Glomerular endothelial cell (primary cell): ENCODE measurements at regions not wholly inside any gene's neighbourhood (a gene's known extent, or its start where the extent isn't known, plus 50 kb on each side); places are given as distances from the start of the nearest gene placed in this dataset.
"Not testable (repeated sequence)": the region's sequence is repeated elsewhere in the genome, so short reads cannot be mapped to it uniquely, and the experiment has no call there.

Experiments used
- DNase-seq: peaks from one replicate; pipeline ENCODE4 v3.0.0-alpha.2; 2011; ENCODE audit warnings: low read depth, low spot score; ENCODE audit errors: extremely low read depth

GRCh38 chr4:81319657-81320056, 104.6 kb upstream of the PRKG2 start:
- DNase-seq, result no peak

- no peak for DNase-seq
Measured at GRCh38 chr4:81314897-81315470, 100.0 kb upstream of the PRKG2 start.

- DNase-seq, result no peak
Measured at GRCh38 chr4:81314196-81314896, 99.3 kb upstream of the PRKG2 start.

- no peak for DNase-seq
Measured at GRCh38 chr4:81307991-81308390, 93.0 kb upstream of the PRKG2 start.

GRCh38 chr4:81304871-81305270, 89.8 kb upstream of the PRKG2 start:
- DNase-seq, result no peak

- not testable (repeated sequence) for DNase-seq
Measured at GRCh38 chr4:81300352-81300751, 85.3 kb upstream of the PRKG2 start.

GRCh38 chr4:81290813-81291212, 75.8 kb upstream of the PRKG2 start:
- DNase-seq, result no peak

- DNase-seq, result no peak
Measured at GRCh38 chr4:81287101-81287500, 72.1 kb upstream of the PRKG2 start.

- no peak for DNase-seq
Measured at GRCh38 chr4:81282131-81282530, 67.1 kb upstream of the PRKG2 start.

GRCh38 chr4:81274460-81274859, 59.4 kb upstream of the PRKG2 start:
- DNase-seq, result no peak

- DNase-seq, result no peak
Measured at GRCh38 chr4:81272671-81273070, 57.6 kb upstream of the PRKG2 start.
